ENCODE measurements at regions not wholly inside any gene's neighbourhood (a gene's known extent, or its start where the extent isn't known, plus 50 kb on each side); places are given as distances from the start of the nearest gene placed in this dataset.

DNA sequence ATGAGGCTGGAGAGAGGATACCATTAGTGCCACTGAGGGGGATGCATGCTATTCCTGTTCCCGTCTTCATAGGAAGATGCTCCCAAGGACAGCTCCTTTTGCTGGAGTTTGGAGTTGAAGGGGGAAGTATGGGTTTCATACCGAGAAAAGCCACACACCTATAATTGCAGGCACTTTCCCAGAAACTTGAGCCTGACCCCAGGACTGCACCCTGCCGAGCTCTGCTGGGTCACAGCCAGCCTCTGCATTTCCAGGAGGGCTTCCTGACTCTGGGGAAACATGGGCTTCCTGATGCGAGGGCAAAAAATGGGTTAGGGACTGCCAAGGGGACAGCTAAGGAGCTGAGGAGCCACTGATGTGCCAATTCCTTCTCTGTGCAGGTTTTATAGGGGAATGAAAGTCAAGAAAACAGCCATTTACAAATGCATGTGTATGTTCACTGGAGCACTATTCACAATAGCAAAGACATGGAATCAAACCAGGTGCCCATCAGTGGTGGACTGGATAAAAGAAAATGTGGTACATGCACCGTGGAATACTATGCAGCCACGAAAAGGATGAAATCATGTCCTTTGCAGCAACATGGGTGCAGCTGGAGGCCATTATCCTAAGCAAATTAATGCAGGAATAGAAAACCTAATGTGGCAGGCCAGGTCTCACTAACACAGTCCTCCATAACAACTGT lies 104.5 kb downstream of the ACAA2 start:
- H3K4me3 Mint-ChIP-seq = no peak overlapping the region
- ATAC-seq (replicated peaks) (no peak), DNase-seq (no peak)
- H3K27me3 Mint-ChIP-seq = peaks cover 15 to 27% of the 10 kb centered on the region in 2 donors
- no peaks in the 10 kb centered on the region for H3K36me3 Mint-ChIP-seq
- H3K4me1 Mint-ChIP-seq = no peaks in the 10 kb centered on the region
- H3K9me3 Mint-ChIP-seq = peaks cover 0 to 6% of the 10 kb centered on the region in 2 donors
- no peak overlapping the region for H3K27ac Mint-ChIP-seq

DNA sequence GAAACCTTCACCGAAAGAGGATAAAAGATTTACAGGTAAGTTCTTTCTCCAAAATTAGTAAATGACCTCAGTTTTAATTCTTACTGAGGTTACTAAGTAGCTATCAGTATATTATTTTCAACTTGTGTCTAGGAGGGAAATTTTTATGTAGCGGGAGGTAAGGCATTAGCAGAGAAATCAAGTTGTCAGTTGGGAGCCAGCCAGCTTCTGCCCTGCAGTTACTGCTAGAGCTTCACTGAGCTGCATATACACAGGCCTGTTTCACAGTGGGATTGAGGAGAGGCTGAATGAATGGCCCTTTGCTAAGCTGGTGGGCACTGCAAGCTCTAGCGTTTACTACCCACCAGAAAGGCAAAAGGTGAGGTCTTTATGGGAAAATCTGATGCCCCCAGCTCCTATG lies 105.7 kb downstream of the ACAA2 start:
- no peak for ATAC-seq (replicated peaks)
- Mint-ChIP-seq H3K36me3 (no peaks in the 10 kb centered on the region), H3K27ac (no peak overlapping the region), H3K4me3 (no peak overlapping the region), H3K27me3 (peaks cover 9 to 20% of the 10 kb centered on the region in 2 donors), H3K4me1 (no peaks in the 10 kb centered on the region), H3K9me3 (peaks cover 0 to 6% of the 10 kb centered on the region in 2 donors)
- DNase-seq = no peak

DNA sequence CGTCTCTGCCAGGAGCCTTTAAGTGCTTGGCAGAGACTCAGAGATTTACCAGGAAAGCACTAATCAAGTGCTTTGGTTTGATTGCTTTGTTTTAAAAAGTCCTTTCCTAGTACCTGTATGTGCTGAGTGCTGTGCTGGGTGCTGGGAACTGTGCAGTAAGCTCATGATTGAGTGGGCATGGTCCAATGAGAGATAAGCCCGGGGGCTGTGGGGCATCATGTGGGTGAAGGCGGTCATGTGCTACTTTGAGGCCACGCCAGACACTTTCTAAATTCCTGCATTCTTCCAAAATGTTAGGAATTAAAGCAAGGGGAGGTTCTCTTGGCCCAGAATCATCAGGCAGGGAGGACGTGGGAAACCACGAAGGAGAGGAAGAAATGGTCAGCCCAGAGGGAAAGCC lies 109.0 kb downstream of the ACAA2 start:
- Mint-ChIP-seq H3K9me3 (peaks cover 0 to 4% of the 10 kb centered on the region in 2 donors), H3K4me3 (no peak overlapping the region), H3K27ac (no peak overlapping the region), H3K4me1 (no peaks in the 10 kb centered on the region), H3K36me3 (no peaks in the 10 kb centered on the region), H3K27me3 (peaks cover 0 to 12% of the 10 kb centered on the region in 2 donors)
- ATAC-seq (replicated peaks) (no peak), DNase-seq (no peak)

DNA sequence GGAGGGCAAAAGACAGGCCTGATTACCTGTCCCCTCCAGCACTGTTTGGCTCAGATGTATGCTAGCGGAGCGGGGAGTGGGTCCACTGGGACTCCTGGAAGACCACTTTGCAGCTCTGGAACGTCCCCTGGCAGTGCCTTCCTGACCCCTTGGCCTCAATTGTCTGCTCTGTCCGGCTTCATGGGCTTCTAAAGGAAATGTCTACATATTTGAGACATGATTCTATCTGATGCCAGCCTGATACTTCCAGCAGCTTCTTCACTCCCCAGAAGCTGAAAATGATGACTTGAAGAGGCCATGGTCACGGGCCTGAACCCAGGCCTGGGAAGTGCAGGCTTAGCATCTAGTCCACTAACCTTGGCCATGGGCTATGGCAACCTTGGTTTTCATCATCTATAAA lies 112.1 kb downstream of the ACAA2 start:
- H3K36me3 Mint-ChIP-seq = no peaks in the 10 kb centered on the region
- peaks cover 0 to 2% of the 10 kb centered on the region in 2 donors for H3K9me3 Mint-ChIP-seq
- no peaks in the 10 kb centered on the region for H3K4me1 Mint-ChIP-seq
- H3K27ac Mint-ChIP-seq = no peak overlapping the region
- ATAC-seq (replicated peaks) (no peak), DNase-seq (no peak)
- H3K27me3 Mint-ChIP-seq = peaks cover 13 to 17% of the 10 kb centered on the region in 2 donors
- H3K4me3 Mint-ChIP-seq = no peak overlapping the region

DNA sequence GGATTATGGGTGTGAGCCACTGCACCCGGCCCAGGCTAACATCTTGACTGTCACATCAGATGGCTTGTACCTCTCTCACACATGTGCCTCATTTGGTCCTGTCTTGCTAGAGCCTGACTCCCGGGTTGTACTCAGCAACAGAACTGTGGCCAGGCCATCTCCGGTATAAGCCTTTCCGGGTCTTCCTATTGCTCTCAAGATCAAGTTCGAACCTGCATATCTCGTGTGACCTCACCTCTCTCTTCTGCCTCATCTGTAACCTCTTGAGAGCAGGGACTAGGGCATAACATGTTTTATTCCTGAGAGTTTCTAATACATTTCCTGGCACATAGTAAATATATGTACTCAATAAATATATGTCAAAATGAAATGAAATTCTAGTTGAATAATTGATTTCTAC lies 114.0 kb downstream of the ACAA2 start:
- H3K9me3 Mint-ChIP-seq = no peaks in the 10 kb centered on the region
- ATAC-seq (replicated peaks) = no peak
- no peaks in the 10 kb centered on the region for H3K36me3 Mint-ChIP-seq
- no peaks in the 10 kb centered on the region for H3K4me1 Mint-ChIP-seq
- DNase-seq = no peak
- no peak overlapping the region for H3K4me3 Mint-ChIP-seq
- H3K27ac Mint-ChIP-seq = no peak overlapping the region
- peaks cover 11 to 13% of the 10 kb centered on the region in 2 donors for H3K27me3 Mint-ChIP-seq

DNA sequence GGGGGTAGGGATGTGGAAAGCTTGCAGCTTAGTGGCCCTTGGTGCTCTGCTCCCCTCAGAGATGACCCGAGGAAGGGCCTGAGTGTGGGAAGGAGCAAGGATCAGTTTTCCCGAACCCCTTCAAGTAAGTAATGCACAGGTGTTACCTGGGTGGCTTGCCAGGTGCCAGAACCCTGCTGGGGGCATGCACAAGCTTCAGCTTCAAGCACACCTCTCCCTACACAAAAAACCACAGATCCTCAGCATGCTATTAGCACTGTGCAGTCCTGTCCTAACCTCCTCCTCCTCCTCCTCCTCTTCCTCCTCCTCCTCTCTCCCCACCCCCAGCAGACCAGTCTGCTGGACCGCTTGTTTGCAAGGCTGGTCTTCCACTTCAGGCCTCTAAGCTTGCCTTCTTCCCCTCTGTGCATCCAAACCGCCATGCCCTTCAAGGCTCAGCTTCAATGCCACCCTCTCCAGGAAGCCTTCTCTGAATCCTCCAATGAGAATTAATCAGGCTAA lies 114.8 kb downstream of the ACAA2 start:
- no peak overlapping the region for H3K4me3 Mint-ChIP-seq
- H3K27me3 Mint-ChIP-seq = peaks cover 11 to 13% of the 10 kb centered on the region in 2 donors
- no peaks in the 10 kb centered on the region for H3K4me1 Mint-ChIP-seq
- no peaks in the 10 kb centered on the region for H3K9me3 Mint-ChIP-seq
- H3K36me3 Mint-ChIP-seq = no peaks in the 10 kb centered on the region
- no peak overlapping the region for H3K27ac Mint-ChIP-seq
- no peak for DNase-seq
- no peak for ATAC-seq (replicated peaks)

DNA sequence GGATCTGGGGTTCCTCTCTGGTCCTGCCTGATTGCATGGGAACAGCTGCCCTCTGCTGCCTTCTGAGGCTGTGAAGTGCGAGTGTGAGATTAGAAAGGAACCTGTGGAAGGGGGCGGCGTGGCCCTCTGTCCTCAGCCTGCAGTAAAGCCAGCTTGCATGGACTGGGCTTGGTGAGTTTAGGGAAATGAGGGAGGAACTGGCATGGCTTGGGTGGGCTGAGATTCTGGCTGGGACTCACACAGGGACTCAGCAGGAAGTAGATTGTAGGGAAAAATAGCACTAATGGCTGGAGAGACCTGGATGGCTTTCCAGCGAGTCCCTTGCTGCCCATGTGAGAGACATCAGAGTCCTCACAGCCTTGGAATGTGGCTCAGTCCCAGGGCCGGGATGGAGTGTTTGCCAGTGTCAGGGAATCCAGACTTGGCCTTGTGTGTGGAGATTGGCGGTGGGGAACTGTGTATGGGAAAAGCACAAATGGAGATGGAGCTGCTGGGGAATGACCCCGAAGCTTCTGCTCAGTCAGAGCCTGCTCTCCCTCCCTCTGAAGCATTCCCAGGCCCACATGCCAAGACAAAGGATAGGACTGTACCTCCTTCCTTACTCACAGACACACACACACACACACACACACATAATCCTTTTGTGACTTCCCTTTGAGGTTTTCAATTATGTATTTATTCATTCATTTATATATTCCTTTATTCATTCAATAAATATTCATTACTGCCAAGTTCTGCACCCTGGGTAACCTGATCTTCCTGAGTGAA lies 115.4 kb downstream of the ACAA2 start:
- DNase-seq = no peak
- no peaks in the 10 kb centered on the region for H3K4me1 Mint-ChIP-seq

DNA sequence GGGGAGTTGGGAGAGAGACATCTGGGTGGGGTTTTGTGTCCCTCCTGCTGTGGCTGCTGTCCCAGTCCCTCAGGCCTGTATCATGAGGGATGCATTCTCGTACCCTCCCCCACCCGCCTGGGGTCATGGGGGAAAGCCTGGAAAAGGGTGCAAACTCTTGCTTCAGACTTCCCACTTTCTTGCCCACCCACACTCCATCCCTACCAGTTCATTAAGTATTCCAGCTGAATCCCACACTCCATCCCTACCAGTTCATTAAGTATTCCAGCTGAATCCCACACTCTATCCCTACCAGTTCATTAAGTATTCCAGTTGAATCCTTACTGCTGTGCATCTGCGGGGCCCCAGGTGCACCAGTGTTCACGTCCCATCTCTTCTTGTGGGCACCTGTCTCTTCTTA lies 116.3 kb downstream of the ACAA2 start:
- DNase-seq = no peak
- Mint-ChIP-seq H3K9me3 (no peaks in the 10 kb centered on the region), H3K27me3 (peaks cover 11 to 13% of the 10 kb centered on the region in 2 donors), H3K4me1 (no peaks in the 10 kb centered on the region), H3K36me3 (no peaks in the 10 kb centered on the region), H3K4me3 (no peak overlapping the region), H3K27ac (no peak overlapping the region)
- no peak for ATAC-seq (replicated peaks)

More for the DNA sequence above, 115.4 kb downstream of the ACAA2 start:
- Mint-ChIP-seq H3K36me3 (no peaks in the 10 kb centered on the region), H3K4me3 (no peak overlapping the region), H3K9me3 (no peaks in the 10 kb centered on the region), H3K27me3 (peaks cover 11 to 13% of the 10 kb centered on the region in 2 donors), H3K27ac (no peak overlapping the region)
- ATAC-seq (replicated peaks) = no peak

DNA sequence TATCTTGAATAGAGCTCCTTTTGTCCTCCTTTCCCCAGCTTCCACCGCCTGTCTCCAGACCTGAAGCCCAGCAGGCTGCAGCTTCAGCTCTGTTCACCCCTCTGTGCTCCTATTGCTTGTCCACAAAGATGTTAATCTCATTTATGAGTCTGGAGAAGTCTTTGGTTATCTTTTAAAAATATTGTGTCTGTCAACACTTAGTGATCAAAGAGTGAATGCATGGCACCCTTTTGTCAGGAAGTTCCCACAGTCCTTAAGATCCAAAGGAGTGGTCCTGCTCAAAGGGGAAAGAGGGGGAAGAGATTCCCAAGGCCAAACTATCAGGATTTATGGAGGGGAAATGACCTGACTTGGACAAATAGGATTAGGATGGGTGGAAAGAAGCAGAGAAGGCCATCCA lies 118.9 kb downstream of the ACAA2 start:
- ATAC-seq (replicated peaks) (no peak), DNase-seq (no peak)
- Mint-ChIP-seq H3K36me3 (no peaks in the 10 kb centered on the region), H3K27me3 (peaks cover 11 to 13% of the 10 kb centered on the region in 2 donors), H3K9me3 (no peaks in the 10 kb centered on the region), H3K4me1 (peaks cover 0 to 4% of the 10 kb centered on the region in 2 donors), H3K27ac (no peak overlapping the region), H3K4me3 (no peak overlapping the region)

DNA sequence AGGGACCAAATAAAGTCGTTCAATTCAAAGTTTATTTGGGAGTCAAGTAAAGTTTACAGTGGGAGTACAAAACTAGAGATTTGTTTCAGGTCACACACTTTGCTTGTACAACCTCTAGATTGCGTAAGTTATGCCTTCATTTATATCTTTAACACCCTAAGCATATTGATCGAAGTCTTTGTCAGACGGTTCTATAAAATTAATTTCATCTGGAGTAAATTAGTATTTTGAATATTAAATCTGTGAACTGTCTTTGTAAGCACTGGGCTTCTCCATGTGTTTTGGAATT lies 119.7 kb downstream of the ACAA2 start:
- Mint-ChIP-seq H3K4me3 (no peak overlapping the region), H3K27me3 (peaks cover 10 to 11% of the 10 kb centered on the region in 2 donors), H3K36me3 (no peaks in the 10 kb centered on the region), H3K4me1 (peaks cover 0 to 4% of the 10 kb centered on the region in 2 donors), H3K9me3 (no peaks in the 10 kb centered on the region), H3K27ac (no peak overlapping the region)
- ATAC-seq (replicated peaks) (no peak), DNase-seq (no peak)

DNA sequence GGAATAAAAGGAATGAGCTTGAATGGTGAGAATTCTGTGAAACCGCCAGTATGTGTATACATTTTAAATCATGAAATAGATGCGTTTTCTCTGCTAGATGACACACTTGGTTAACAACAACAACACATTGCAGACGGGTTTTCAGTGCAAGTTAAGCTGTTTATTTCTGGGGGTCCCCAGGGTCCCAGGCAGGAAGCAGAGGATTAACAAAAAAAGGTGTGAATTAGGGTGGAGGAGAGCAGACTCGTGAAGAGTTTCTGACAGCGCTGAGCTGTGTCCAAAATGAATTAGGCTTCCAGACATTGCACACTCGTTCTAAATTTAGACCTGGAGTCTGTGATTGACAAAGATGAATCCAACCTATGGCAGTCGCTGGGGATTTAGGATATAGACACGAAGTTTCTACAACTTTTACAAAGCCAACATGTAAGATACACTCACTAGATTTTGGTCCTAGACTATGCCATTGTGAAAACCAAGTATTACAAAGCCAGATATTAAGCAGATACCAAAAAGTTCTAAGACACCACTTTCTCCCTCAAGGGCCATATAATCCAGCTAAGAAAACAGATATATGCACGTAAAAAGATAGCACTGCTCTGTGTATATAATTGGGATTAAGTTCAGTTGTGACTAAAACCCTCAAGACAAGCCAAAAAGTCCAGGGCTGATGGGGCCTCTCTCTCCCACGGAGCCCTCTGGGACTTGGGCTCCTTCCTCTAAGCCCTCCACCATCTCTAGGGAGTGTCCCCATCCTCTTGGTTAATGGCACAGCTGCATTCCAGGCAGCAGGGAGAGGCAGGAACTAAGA lies 120.2 kb downstream of the ACAA2 start:
- Mint-ChIP-seq H3K27ac (no peak overlapping the region), H3K4me1 (peaks cover 0 to 4% of the 10 kb centered on the region in 2 donors), H3K36me3 (no peaks in the 10 kb centered on the region), H3K4me3 (no peak overlapping the region), H3K9me3 (no peaks in the 10 kb centered on the region), H3K27me3 (peaks cover 9 to 11% of the 10 kb centered on the region in 2 donors)
- ATAC-seq (replicated peaks) (no peak), DNase-seq (no peak)

DNA sequence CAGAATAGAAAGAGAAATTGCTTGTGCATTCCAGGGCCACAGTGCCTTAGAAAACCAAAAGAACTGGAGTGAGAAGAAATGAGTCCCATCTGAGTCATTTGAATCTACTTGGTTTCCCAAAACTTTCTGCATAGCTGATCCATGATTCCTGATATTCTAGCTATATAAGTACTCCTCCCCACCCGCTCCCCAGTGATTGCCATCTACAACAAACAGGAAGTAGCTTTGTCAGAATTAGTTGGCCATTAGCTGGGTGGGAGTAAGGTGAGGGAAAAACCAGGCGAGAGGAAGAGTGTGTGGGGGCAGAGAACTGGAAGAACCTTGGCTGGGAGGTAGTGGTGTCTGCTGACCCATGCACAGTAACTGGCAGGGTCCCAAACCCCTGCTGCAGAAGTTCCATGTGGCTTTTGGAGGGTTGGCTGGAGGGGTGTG lies 122.1 kb downstream of the ACAA2 start:
- H3K27ac Mint-ChIP-seq = no peak overlapping the region
- H3K4me3 Mint-ChIP-seq = no peak overlapping the region
- H3K36me3 Mint-ChIP-seq = no peaks in the 10 kb centered on the region
- DNase-seq (no peak), ATAC-seq (replicated peaks) (no peak)
- H3K4me1 Mint-ChIP-seq = peaks cover 0 to 4% of the 10 kb centered on the region in 2 donors
- H3K27me3 Mint-ChIP-seq = no peaks in the 10 kb centered on the region
- no peaks in the 10 kb centered on the region for H3K9me3 Mint-ChIP-seq

DNA sequence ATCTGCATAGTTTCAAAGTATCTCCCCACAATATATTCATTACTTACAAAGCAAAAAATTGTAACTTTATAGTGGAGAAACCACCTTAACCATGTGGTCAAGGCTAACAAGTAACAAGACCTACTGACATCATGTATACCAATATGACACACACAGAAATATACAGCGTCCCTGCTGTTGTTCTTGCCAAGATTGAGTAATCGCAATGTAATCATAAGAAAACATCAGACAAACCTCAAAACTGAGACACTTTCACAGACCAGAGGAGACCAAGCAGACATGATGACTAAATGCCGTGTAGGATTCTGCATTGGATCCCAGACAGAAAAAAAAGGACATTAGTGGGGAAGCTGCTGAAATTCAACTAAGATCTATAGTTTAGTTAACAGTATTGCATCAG lies 123.0 kb downstream of the ACAA2 start:
- no peak overlapping the region for H3K27ac Mint-ChIP-seq
- DNase-seq (no peak), ATAC-seq (replicated peaks) (no peak)
- H3K4me1 Mint-ChIP-seq = peaks cover 0 to 4% of the 10 kb centered on the region in 2 donors
- H3K4me3 Mint-ChIP-seq = no peak overlapping the region
- H3K36me3 Mint-ChIP-seq = no peaks in the 10 kb centered on the region
- no peaks in the 10 kb centered on the region for H3K27me3 Mint-ChIP-seq
- no peaks in the 10 kb centered on the region for H3K9me3 Mint-ChIP-seq

DNA sequence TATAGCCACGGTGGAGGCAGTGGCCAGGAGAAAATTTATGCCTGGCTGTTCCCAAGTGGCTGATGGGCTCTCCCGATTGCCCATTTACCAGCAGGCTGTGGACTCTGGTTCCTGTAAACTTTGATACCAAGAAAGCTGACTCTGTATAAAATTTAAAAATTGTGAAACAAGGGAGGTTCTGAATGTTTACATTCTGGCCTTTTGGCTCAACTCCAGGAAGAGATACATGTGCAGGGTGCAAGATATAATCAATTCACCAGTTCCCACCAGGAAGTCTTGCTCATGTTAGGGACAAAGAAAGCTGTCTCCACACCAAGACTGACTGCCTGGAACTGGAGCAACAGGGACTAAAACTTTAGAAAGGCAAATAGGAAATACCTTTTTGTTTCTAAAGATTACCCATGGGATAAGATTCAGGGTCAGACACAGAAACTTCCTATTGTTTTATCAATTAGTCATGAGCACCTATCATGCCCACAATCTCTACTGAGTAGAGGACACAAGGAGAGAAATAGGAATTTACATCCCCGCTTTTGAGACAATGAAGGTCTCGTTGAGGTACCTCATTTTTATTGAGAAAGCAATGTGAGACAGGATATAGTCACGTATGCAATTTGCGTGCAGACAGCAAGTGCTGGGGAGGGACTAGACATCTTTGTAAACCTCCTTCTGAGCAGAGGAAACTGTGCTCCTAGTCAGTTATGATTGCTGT lies 123.5 kb downstream of the LIPG start:
- Mint-ChIP-seq H3K36me3 (no peaks in the 10 kb centered on the region), H3K27me3 (peaks cover 5 to 17% of the 10 kb centered on the region in 2 donors), H3K27ac (no peak overlapping the region), H3K4me1 (no peaks in the 10 kb centered on the region), H3K9me3 (peaks cover 0 to 1% of the 10 kb centered on the region in 2 donors), H3K4me3 (no peak overlapping the region)
- DNase-seq (no peak), ATAC-seq (replicated peaks) (no peak)

Measured in stimulated activated naive B cell treated with anti-CD40 and anti-IgM and Interleukin-4, amounts not matched to agents 10 μg/mL and 1 μg/mL and 100 μg/mL, for 72 hours (primary cell).